Hepatocyte (in vitro differentiated cells): ENCODE measurements at regions not wholly inside any gene's neighbourhood (a gene's known extent, or its start where the extent isn't known, plus 50 kb on each side); places are given as distances from the start of the nearest gene placed in this dataset.

Source experiments
- EZH2 ChIP-seq: fragments of 200-600 bp; sonication (generic); IDR thresholded peaks from 2 replicates; pipeline ENCODE4 v1.6.1; 2016; ENCODE audit warnings: antibody characterized with exemption, mild to moderate bottlenecking, borderline replicate concordance
- EZH2phosphoT487 ChIP-seq: fragments of 200-600 bp; sonication (generic); IDR thresholded peaks from one replicate; pipeline ENCODE4 v1.6.1; 2018; ENCODE audit warnings: antibody characterized with exemption, mild to moderate bottlenecking, low read depth, moderate library complexity; ENCODE audit not compliant: unreplicated experiment, severe bottlenecking
- TF ChIP-seq, protein P1 (sequence below): fragments of 200-600 bp; sonication (generic); IDR thresholded peaks from 2 replicates; pipeline ENCODE4 v1.5.1; 2016; ENCODE audit warnings: antibody characterized with exemption, mild to moderate bottlenecking; ENCODE audit not compliant: poor library complexity

- TF ChIP-seq, protein P1, sequence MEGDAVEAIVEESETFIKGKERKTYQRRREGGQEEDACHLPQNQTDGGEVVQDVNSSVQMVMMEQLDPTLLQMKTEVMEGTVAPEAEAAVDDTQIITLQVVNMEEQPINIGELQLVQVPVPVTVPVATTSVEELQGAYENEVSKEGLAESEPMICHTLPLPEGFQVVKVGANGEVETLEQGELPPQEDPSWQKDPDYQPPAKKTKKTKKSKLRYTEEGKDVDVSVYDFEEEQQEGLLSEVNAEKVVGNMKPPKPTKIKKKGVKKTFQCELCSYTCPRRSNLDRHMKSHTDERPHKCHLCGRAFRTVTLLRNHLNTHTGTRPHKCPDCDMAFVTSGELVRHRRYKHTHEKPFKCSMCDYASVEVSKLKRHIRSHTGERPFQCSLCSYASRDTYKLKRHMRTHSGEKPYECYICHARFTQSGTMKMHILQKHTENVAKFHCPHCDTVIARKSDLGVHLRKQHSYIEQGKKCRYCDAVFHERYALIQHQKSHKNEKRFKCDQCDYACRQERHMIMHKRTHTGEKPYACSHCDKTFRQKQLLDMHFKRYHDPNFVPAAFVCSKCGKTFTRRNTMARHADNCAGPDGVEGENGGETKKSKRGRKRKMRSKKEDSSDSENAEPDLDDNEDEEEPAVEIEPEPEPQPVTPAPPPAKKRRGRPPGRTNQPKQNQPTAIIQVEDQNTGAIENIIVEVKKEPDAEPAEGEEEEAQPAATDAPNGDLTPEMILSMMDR, result no peak
- TF ChIP-seq EZH2 (no peak), EZH2phosphoT487 (no peak)
These were observed 461.7 kb downstream of the PCDH18 start for GRCh38 chr4:137070614-137071013.
